GM21825 (cell line): ENCODE measurements at regions not wholly inside any gene's neighbourhood (a gene's known extent, or its start where the extent isn't known, plus 50 kb on each side); places are given as distances from the start of the nearest gene placed in this dataset.
"Not testable (repeated sequence)": the region's sequence is repeated elsewhere in the genome, so short reads cannot be mapped to it uniquely, and the experiment has no call there.

Experiments used
- ATAC-seq: cut with Tn5 transposase; IDR thresholded peaks from one replicate; pipeline ENCODE4 v1.9.1; 2021; ENCODE audit warnings: mild to moderate bottlenecking, moderate library complexity; ENCODE audit not compliant: unreplicated experiment

DNA sequence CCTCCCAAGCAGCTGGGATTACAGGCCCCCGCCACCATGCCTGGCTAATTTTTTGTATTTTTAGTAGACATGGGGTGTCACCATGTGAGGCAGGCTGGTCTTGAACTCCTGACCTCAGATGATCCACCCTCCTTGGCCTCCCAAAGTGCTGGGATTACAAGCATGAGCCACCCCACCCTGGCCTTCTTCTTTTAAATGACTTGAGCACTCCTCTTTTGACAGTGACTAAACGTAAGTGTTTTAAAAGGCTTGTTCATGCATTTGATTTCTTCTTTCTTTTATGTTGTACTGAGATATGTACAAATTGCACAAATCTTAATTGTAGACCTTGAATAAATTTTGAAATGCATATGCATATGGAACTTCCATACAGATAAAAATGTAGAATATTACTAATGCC lies 337.9 kb downstream of the CETN3 start:
- no peak for ATAC-seq

DNA sequence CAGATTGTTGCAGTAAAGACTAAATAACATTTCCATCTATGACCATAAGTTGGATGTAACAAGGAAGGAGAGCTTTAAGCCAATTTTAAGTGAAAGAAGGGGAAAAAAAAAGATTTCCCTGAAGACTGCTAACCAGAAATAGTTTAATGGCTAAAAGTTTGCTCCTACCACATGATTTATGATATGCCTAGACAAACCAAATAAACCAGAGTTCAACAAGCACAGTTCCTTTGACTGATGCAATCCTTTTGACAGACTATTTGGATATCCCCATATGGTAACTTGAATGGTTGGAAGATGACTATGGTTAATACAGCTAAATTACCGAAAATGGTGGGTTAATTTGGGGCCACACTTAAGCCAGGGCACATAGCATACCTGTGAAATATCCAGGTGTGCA lies 338.5 kb downstream of the CETN3 start:
- no peak for ATAC-seq

DNA sequence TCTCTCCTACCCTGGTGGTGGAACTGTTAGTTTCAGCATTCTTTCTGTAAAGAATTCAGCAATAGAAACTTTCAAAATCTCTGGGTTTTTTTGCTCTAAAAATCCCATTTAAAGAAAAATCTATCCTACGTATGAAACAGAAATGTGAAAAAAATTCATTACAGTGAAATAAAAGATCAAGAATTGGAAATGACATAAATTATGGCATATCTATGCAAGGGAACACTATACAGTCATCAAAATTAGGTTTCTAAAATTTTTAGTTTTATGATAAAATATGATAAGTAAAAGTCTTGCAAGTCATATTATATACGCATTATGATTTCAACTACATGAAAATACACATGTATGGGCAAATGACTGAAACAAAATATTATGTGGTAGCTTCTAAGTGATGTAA lies 342.6 kb downstream of the CETN3 start:
- no peak for ATAC-seq

GRCh38 chr5:90056911-90057705 lies 352.4 kb downstream of the CETN3 start:
- no peak for ATAC-seq

- ATAC-seq = no peak
Observed at GRCh38 chr5:90055831-90056328, 353.7 kb downstream of the CETN3 start.

DNA sequence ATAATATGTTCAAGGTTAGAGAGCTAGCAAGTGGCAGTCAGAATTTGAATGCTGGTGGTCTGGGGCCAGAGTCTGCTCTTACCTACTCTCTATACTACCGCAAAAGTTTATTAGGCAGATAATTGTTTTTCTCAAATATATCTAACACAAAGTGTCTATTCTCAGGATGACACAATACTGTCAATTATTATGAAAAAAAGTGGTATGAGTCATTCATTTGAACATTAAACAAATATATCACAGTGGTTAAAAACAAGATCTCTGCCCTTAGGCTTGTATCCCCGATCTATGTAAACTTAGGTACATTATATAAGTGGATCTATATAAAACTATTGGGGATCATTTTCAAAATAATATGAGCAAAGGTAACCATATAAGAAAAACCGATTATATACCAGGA lies 354.9 kb downstream of the CETN3 start:
- no peak for ATAC-seq

- no peak for ATAC-seq
Observed at GRCh38 chr5:90051756-90052155, 357.8 kb downstream of the CETN3 start.

- no peak for ATAC-seq
Observed at GRCh38 chr5:90050103-90050502, 359.5 kb downstream of the CETN3 start.

DNA sequence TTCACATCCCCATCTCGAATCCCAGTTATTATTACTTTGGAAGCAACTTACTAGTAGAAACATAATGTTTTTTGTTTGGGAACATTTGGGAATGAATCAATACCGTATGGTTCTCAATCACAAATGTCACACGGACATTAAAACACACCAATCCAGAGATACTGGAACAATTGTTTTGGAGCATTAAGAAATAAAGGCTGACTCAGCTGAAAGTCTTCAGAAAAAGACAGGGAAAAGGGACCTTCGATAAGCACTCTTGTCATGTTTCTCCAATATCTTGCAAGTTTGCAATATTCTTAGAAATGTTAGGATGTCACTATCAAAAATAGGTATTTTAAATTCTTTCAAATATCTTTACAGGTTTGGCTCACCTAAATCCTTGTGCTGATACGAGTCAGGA lies 362.4 kb downstream of the CETN3 start:
- ATAC-seq = no peak

DNA sequence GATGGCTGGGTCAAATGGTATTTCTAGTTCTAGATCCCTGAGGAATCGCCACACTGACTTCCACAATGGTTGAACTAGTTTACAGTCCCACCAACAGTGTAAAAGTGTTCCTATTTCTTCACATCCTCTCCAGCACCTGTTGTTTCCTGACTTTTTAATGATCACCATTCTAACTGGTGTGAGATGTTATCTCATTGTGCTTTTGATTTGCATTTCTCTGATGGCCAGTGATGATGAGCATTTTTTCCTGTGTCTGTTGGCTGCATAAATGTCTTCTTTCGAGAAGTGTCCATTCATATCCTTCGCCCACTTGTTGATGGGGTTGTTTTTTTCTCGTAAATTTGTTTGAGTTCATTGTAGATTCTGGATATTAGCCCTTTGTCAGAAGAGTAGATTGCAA lies 369.5 kb downstream of the CETN3 start:
- not testable (repeated sequence) for ATAC-seq

- no peak for ATAC-seq
Observed at GRCh38 chr5:90037646-90038045, 371.9 kb downstream of the CETN3 start.

GRCh38 chr5:90022711-90023053 lies 386.9 kb downstream of the CETN3 start:
- no peak for ATAC-seq

DNA sequence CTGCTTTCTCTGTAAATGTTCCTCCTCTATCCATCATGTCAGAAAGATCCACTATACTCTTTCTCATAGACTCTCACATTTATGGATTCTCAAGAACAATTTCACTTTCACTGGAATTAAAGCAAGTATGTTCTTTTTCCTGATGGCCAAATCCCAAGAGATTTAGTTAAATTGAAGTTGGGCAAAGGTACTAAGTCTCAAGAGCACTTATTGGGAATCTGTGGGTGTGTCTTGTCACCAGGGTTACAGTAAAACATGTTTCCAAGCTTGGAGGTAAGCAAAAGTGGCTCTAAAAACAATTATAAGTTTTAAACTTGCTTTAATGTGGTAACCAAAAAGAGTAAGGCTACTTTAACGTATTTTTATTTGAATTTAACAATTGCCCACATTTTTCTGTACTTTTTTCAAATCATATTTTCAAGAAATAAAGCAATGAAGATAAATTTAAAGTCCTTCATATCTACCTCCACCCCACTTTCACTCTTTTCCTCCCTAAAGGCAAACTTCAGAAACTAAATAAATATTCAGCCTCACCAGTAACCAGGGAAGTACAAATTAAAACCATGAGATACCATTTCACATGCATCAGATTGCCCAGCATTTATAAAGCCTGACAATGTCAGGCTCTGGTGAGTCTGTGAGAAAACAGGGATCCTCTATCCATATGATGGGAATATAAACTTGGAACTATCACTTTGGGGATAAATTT lies 387.4 kb downstream of the CETN3 start:
- ATAC-seq = no peak

DNA sequence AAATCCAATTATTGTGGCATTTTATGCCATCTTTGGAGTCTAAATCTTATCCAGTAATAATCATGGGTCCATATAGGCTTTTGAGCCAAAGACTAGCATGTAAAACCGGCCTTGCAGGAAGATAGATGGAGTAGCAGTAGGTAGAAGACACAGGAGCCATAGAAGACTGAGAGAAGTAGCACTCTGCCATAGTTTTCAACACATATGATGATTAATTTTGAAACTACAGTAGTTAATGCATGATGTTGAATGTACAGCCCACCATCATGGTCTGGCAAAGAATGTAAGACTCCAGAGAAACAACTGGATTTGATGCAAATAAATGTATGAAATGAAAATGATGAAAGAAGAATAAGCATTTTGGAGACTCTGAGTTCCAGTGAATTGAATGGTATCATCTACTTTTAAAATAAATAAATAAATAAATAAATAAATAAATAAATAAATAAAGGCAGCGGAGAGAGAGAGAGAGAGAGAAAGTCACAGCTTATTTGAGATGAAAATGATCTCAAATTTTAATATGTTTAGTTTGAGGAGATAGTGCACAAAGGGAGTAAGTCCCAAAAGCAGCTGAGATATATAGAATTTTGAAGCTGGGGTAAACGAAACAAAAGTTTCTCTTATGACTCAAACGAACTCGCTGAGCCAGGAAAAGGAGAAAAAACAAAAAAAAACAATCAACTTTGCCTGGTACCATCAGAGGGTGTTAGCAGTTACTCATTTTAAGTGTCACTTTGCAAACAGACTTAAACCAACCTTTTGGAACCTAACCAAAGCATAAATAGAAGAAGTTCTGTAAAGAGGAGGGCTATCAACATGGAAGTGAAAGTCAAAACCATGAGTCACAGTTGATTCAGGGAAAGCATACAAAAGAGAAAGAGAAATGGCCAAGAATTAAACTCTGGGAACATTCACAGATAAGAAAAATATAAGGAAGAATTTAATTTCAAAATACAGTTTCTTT lies 388.7 kb downstream of the CETN3 start:
- peak; percentile 97 for ATAC-seq

GRCh38 chr5:90017239-90017638 lies 392.3 kb downstream of the CETN3 start:
- no peak for ATAC-seq

DNA sequence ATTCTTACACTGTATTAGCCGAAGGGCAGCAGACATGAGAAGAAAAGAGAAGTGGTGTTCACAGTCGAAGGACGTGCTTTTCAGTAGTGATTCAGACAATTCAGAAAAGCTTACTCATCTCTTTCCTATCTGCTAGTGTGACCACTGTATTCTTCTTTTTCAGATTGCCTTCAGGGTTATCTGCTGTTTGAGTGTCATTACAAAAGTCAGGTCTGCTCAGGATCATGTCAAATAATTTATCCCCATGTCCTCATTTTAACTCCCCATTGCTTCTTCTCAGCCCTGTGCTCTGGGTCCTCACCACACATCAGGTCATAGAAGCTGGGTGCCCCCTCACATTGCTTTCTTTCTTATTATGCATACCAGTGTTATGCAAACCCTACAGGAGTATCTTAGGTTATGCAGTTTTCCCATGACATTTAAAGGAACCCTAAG lies 394.0 kb downstream of the CETN3 start:
- peak; percentile 91 for ATAC-seq

DNA sequence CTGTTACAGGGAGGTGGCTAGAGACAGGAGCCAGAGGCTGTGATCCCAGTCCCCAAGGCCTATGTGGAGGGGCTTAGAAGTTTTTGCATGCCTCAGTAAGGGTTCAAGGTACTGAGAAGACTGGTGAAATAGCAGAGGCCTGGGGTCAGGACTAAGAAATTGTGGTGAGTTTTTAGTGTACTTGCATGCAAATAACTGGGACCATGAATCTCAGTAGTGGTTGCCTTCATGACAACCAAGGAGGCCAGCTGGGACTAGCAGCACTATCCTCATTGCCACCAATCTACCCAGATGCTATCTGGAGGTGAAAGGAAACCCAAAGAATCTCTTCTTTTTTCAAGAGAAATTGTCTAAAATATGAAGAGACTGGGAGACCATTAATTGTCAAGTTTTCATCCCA lies 395.1 kb downstream of the CETN3 start:
- ATAC-seq = peak; percentile 90

DNA sequence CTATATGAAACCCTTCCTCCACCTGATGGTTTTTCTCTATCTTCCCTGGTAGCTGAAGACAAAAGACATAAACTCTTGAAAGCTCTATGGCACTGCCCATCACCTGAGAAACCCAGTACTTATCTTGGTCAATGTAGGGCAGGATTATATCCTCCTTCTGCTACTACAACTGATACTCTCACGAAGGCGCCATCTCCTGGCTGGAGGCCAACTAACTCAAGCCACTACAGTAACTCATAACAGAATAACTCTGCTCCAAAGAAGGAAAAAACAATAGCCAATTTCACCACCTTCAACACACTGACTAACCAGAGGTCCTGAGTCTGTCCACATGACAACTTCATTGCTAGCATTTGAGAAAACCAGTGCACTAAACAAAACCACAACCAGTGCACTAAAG lies 409.2 kb downstream of the CETN3 start:
- no peak for ATAC-seq

DNA sequence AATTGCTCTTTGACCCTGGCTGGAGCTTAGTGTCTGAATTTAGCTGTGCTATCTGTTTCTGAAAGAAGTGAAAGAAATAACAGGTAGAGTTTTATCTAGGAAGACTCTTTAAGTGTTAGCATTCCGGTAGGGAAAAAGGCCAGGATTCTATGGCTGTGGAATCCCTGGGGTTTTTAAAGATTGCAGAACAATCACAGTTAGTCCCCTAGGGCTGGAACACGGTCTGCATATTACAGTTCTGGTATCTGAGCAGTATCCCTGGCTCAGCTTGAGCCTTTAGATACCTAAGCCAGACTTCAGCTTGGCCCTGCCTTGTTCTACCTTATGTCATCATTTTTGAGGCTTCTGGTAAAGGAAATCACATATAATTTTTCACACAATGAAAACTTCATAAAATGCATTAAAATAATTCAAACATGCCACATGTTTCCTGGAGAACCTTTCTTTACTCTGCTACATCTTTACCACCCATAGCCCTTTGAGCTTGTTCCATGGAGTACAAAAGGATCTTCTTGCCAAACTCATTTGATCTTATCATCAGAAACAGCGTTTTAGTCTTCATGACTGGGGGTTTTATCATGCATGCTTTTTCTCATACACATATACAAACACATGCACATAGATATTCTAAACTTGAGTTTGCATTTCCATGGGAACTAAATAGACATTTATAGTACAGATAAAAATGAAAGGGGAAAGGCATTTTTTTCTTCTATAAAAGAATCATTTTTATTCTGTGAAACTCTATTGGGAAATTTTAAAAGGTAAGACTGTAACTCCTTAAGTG lies 410.8 kb downstream of the CETN3 start:
- ATAC-seq = no peak

DNA sequence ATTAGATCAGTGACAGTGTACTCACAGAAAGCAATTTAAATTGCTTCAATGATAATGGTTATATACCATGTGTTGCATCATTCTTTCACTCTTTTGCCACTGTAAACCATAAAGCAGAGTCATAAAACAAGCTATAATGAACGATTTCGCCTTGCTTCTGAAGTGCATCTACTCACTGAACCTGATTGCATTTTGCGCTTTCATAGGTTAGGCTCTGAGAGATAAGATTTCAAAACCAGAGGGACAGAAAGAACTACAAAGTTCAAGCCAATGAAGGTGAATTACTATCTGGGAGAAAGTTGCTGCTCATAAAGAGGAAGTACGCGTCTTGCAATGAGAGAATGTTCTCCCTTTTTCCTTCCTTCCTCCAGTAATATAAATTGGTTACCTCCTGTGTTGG lies 412.7 kb downstream of the CETN3 start:
- ATAC-seq = no peak
